ENCODE measurements at regions not wholly inside any gene's neighbourhood (a gene's known extent, or its start where the extent isn't known, plus 50 kb on each side); places are given as distances from the start of the nearest gene placed in this dataset.

DNA sequence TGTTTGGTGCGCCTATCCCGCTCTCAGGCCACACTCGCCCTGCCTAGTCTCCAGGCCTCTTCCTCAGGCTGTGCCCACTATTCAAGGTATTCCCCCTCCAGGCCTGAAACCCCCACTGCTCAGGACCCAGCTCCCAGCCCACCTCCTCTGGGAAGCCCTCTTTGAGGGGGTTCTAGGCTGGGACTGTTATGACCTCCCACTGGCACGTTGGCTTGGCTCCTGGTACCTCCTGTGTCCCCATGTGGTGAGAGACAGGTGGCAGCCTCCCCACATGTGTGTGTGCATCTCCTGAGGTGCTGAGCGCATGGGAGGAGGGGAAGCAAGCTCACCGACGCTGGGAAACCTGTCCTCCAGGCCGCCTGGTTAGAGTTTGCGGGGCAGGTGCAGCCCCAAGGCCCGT is 82.5 kb downstream of the EDN3 start:
- TF ChIP-seq, protein P1, sequence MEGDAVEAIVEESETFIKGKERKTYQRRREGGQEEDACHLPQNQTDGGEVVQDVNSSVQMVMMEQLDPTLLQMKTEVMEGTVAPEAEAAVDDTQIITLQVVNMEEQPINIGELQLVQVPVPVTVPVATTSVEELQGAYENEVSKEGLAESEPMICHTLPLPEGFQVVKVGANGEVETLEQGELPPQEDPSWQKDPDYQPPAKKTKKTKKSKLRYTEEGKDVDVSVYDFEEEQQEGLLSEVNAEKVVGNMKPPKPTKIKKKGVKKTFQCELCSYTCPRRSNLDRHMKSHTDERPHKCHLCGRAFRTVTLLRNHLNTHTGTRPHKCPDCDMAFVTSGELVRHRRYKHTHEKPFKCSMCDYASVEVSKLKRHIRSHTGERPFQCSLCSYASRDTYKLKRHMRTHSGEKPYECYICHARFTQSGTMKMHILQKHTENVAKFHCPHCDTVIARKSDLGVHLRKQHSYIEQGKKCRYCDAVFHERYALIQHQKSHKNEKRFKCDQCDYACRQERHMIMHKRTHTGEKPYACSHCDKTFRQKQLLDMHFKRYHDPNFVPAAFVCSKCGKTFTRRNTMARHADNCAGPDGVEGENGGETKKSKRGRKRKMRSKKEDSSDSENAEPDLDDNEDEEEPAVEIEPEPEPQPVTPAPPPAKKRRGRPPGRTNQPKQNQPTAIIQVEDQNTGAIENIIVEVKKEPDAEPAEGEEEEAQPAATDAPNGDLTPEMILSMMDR (IDR thresholded peaks at IDR 0.05), result no peak

DNA sequence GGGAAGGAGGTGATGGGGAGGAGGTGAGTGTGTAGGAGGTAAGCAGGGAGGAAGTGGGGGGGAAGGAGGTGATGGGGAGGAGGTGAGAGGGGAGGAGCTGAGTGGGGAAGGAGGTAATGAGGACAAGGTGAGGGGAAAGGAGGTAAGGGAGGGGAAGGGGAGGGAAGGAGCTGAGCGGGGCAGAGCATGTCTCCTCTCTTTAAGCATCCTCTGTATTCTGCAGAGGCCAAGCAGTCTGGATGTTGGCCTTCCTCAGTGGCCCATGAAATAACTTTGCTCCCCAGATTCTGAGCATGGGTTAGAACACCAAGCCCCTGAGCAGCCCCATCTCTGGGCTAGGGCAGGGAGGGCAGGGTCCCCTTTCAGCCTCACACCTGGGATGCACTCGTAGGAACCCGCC is 84.6 kb downstream of the EDN3 start:
- TF ChIP-seq, protein P1 (IDR thresholded peaks at IDR 0.05), result no peak

DNA sequence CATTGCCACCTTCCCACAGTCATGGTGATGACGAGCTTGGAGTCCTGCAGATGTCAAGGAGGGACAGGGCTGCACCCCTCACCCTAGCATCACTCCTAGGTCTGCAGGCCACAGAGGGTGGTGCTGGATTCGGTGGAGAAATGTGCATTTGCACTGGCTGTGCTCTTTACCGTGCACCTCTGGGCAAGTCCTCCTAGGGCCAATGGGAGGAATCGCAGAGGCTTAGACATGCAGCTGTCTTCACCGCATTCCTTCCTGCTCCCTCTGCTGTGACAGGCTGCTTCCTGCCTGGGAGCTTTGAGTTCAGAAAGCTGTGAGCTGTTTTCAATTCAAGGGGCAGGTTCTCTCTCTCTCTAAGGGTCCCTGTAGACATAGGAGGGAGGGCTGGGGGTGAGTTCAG is 85.1 kb downstream of the EDN3 start:
- TF ChIP-seq, protein P1 (IDR thresholded peaks at IDR 0.05), result no peak

DNA sequence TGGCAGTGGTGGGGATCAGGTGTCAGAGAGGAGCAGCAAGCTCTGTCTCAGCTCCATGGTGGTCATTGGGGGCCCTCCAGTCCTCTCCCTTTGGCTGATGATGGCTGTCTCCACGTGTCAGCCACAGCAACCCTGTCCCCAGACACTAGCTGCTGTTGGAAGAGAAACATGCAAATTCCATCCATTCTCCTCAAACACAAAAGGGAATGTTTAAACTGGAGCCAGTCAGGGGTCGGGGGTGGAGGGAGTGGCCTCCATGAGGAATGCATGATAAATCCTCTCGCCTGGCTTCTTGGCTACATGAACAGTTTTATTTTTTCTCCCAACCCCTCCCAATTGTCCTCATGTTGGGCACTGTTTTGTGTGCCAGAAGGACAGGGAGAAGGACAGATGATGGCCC is 86.4 kb downstream of the EDN3 start:
- TF ChIP-seq, protein P1 (IDR thresholded peaks at IDR 0.05), result no peak

DNA sequence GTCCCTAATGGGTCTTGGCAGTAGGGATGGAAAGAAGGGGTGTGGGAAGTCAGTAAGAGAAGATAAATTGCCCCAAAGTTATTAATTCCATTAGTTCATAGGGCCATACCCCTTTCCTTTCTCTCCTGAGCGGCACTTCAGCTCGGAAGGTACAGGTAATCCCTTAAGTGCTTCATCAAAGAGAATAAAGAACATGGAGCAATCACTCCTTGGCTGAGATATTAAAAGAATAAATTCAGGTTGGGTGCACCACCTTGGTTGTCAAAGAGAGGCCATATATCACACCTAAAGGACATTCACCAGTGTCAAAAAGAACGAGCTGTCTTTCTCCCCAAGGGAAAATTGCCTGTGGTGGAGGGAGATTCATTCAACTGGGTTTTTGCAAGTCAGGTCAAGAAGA is 87.5 kb downstream of the EDN3 start:
- TF ChIP-seq, protein P1 (IDR thresholded peaks at IDR 0.05), result no peak

DNA sequence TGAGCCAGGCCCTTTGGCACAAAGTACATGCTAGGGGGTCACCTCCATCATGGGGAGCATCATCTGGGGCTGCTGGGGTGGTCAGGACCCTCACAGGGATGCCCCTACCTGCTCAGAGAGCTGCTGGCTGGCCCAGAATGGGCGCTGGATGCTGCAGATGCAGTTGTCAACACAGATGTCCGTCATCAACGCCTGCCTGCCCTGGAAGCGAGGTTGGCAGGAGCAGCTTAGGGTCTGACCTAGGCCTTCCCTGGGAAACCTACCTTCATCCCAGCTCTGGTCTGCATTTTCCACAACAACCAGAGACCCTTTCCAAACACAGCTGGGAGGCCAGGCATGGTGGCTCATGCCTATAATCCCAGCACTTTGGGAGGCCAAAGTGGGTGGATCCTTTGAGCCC is 88.0 kb downstream of the EDN3 start:
- TF ChIP-seq, protein P1 (IDR thresholded peaks at IDR 0.05), result no peak

DNA sequence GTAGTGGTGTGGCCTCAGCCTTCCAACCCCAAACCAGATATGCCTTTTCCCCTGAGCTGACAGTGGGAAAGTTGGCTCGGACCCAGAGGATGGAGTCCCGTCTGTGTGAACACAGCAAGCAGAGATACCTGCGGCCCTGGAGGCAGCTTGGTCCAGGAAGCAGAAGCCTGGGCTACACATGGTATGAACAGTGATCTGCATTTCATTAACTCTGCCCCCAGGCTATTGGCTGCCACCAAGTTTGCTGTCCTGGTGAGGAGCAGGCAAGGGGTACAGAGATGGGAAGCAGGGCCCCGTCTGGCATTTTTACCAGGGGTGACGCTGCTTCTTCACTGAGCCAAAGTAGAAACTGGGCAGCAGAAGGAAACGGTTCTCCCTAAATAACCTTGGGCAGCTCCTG is 90.0 kb downstream of the EDN3 start:
- TF ChIP-seq, protein P1 (IDR thresholded peaks at IDR 0.05), result no peak

DNA sequence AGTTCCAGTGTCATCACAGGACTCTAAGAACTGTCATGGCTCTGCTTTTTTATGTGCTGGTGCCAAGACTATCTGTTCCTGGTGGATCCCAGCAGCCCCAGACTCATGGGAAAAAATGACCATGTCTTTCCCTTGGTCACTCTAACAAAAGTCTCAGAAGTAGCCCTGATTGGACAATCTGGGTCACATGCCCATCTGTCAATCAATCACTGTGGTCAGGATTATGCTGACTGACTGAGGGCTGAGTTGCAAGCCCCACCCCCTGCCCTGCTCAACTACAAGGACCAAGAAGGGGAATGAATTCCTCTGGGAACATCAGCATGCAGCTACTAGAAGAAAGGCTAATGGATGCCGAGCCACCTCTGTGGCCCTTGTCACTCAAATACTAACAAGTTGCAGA is 91.6 kb downstream of the EDN3 start:
- TF ChIP-seq, protein P1 (IDR thresholded peaks at IDR 0.05), result no peak

Measured in LNCAP (cell line).